Heart left ventricle (tissue), 16 donors: ENCODE measurements at regions not wholly inside any gene's neighbourhood (a gene's known extent, or its start where the extent isn't known, plus 50 kb on each side); places are given as distances from the start of the nearest gene placed in this dataset.

Experiments used
- ATAC-seq, 4 donors: fragments of 200-7000 bp; cut with Tn5 transposase; one replicate each; pipeline ENCODE4 v1.9.1; 2020 to 2022; ENCODE audit warnings: moderate library complexity in 4 of 4, mild to moderate bottlenecking in 3 of 4, moderate number of reproducible peaks in 1 of 4
- DNase-seq, 5 donors: peaks; one replicate each; pipeline ENCODE4 v3.0.0-alpha.2; 2020
- H3K27ac ChIP-seq, 12 donors: fragments of 200-600 bp; sonication (generic) in 4 of 12; one replicate each; pipeline versions ENCODE4 v1.5.0 to v1.8.0; 2016 to 2022; ENCODE audit warnings: mild to moderate bottlenecking in 2 of 12
- H3K27me3 ChIP-seq, 9 donors: fragments of 200-600 bp; sonication (generic) in 2 of 9; one replicate each; pipeline versions ENCODE4 v1.5.1 to v1.8.0; 2016 to 2022; ENCODE audit warnings: mild to moderate bottlenecking in 3 of 9
- H3K36me3 ChIP-seq, 9 donors: fragments of 200-600 bp; sonication (generic) in 2 of 9; one replicate each; pipeline versions ENCODE4 v1.5.0 to v1.8.0; 2018 to 2022; ENCODE audit warnings: mild to moderate bottlenecking in 2 of 9
- H3K4me1 ChIP-seq, 12 donors: fragments of 200-600 bp; sonication (generic) in 4 of 12; one replicate each; pipeline versions ENCODE4 v1.5.0 to v1.8.0; 2016 to 2022; ENCODE audit warnings: mild to moderate bottlenecking in 3 of 12
- H3K4me3 ChIP-seq, 12 donors: fragments of 200-600 bp; sonication (generic) in 4 of 12; one replicate each; pipeline versions ENCODE4 v1.5.0 to v1.8.0; 2017 to 2022; ENCODE audit warnings: mild to moderate bottlenecking in 9 of 12, moderate library complexity in 4 of 12
- H3K9me3 ChIP-seq, 12 donors: fragments of 200-600 bp; sonication (generic) in 4 of 12; one replicate each; pipeline versions ENCODE4 v1.5.0 to v1.8.0; 2016 to 2022; ENCODE audit warnings: mild to moderate bottlenecking in 1 of 12
- CTCF ChIP-seq, 12 donors: fragments of 200-600 bp; sonication (generic) in 4 of 12; IDR thresholded peaks; one replicate each; pipeline versions ENCODE4 v1.5.0 to v1.8.0; 2018 to 2022; ENCODE audit warnings: antibody characterized with exemption in 12 of 12, mild to moderate bottlenecking in 5 of 12
- POLR2A ChIP-seq, 2 donors: fragments of 450-650 bp; IDR thresholded peaks; one replicate each; pipeline ENCODE4 v1.6.1; 2017; ENCODE audit warnings: antibody characterized with exemption in 2 of 2, mild to moderate bottlenecking in 2 of 2, moderate library complexity in 2 of 2
- WGBS, 4 donors: extraction: QIAGEN DNeasy Blood & Tissue Kit in 2 of 4; methylation state at CpG; one replicate each; pipeline versions ENCODE4 v1.1.5 to v1.1.7; 2013 to 2018; 5-methylcytosine and 5-hydroxymethylcytosine counted together
- intact Hi-C, 10 donors: fragments of 100-400 bp; cut with DNase I; formaldehyde crosslinking; loops; one replicate each; pipeline versions ENCODE4 v1.11.1 to v1.14.2; 2022
- donor health status: ischemic (EF 13 %, LVEDD 7.1; RV severe dilation, severe dysfunction).
- donor health status: healthy with polysubstance abuse.
- donor health status: DM: no; HTN: yes; CAD: no.
- donor health status: DM: no; HTN: no; CAD: no.
- donor health status: ischemic (EF 25% LVEDD 6.9; RV normal size, moderate dysfunction).
- donor health status: ischemic (EF 25% LVEDD 5.7; RV mildly dilated, moderate dysfunction).
- donor health status: healthy.
- donor health status: DM: yes; HTN: yes; CAD: no.
- donor health status: ischemic (EF 35%, LVEDD 5.7; RV mildly dilated, moderate dysfunction).
- donor health status: nonischemic (EF 11% LVEDD 7.7; RV severe dilation, severe dysfunction).
- donor health status: DM: yes; HTN: yes; CAD: no.
- donor health status: PGD.
- donor health status: ischemic (EF 29% LVEDD 5.4; RV normal size, mild dysfunction).
- donor health status: nonischemic (EF 23%, LVEDD 6.1; RV moderate dilation, normal function).

GRCh38 chr6:67184405-67184804, 1450.7 kb upstream of the ADGRB3 start:
- ATAC-seq (no peak), DNase-seq (no peak)
- H3K4me1 ChIP-seq, result no peaks in the 10 kb centered on the region
- 57 to 81% (median 64%) methylated on average over 1 of the region's 1 CpG for WGBS, 4 donors
- intact Hi-C loops, result no loop called here
- no peaks in the 10 kb centered on the region for H3K36me3 ChIP-seq
- no peak for TF ChIP-seq CTCF (IDR thresholded peaks at IDR 0.05)
- H3K27me3 ChIP-seq, result no peaks in the 10 kb centered on the region
- no peaks in the 10 kb centered on the region for H3K9me3 ChIP-seq
- no peak overlapping the region for H3K4me3 ChIP-seq
- H3K27ac ChIP-seq, result no peak overlapping the region

- no peak overlapping the region for H3K27ac ChIP-seq
- WGBS, 4 donors, result 58 to 71% (median 61%) methylated on average over 1 of the region's 1 CpG
- DNase-seq (no peak), ATAC-seq (no peak)
- no peak for TF ChIP-seq CTCF (IDR thresholded peaks at IDR 0.05)
- no peak for TF ChIP-seq POLR2A (IDR thresholded peaks at IDR 0.05)
- no peaks in the 10 kb centered on the region for H3K36me3 ChIP-seq
- no peaks in the 10 kb centered on the region for H3K9me3 ChIP-seq
- intact Hi-C loops, result no loop called here
- H3K27me3 ChIP-seq, result no peaks in the 10 kb centered on the region
- no peaks in the 10 kb centered on the region for H3K4me1 ChIP-seq
- H3K4me3 ChIP-seq, result no peak overlapping the region
Observed at GRCh38 chr6:67175101-67175500, 1460.0 kb upstream of the ADGRB3 start.

- no peak for DNase-seq
- H3K36me3 ChIP-seq, result no peaks in the 10 kb centered on the region
- TF ChIP-seq POLR2A (IDR thresholded peaks at IDR 0.05) (no peak), CTCF (IDR thresholded peaks at IDR 0.05) (no peak)
- no peak overlapping the region for H3K4me3 ChIP-seq
- intact Hi-C loops, result no loop called here
- no peaks in the 10 kb centered on the region for H3K4me1 ChIP-seq
- WGBS, 4 donors, result 77 to 94% (median 91%) methylated on average over 1 of the region's 1 CpG
- no peaks in the 10 kb centered on the region for H3K27me3 ChIP-seq
- H3K9me3 ChIP-seq, result peaks cover 0 to 8% (median 0%) of the 10 kb centered on the region in 12 donors
- H3K27ac ChIP-seq, result no peak overlapping the region
- ATAC-seq, result no peak
Observed at GRCh38 chr6:67165606-67166005, 1458.6 kb upstream of the EYS start.

GRCh38 chr6:67160820-67161219, 1453.8 kb upstream of the EYS start:
- no peak for ATAC-seq
- WGBS, 4 donors, result 30 to 60% (median 41%) methylated on average over 1 of the region's 1 CpG
- intact Hi-C loops, result no loop called here

More at GRCh38 chr6:67160820-67161219, 1453.8 kb upstream of the EYS start:
- no peaks in the 10 kb centered on the region for H3K4me1 ChIP-seq
- H3K27me3 ChIP-seq, result no peaks in the 10 kb centered on the region
- TF ChIP-seq POLR2A (IDR thresholded peaks at IDR 0.05) (no peak), CTCF (IDR thresholded peaks at IDR 0.05) (no peak)
- H3K9me3 ChIP-seq, result peaks cover 0 to 11% (median 1%) of the 10 kb centered on the region in 12 donors
- no peak for DNase-seq
- H3K27ac ChIP-seq, result no peak overlapping the region
- H3K36me3 ChIP-seq, result no peaks in the 10 kb centered on the region
- no peak overlapping the region for H3K4me3 ChIP-seq
